GM21737 (cell line): ENCODE measurements at regions not wholly inside any gene's neighbourhood (a gene's known extent, or its start where the extent isn't known, plus 50 kb on each side); places are given as distances from the start of the nearest gene placed in this dataset.

Source experiments
- ATAC-seq: cut with Tn5 transposase; IDR thresholded peaks from one replicate; pipeline ENCODE4 v1.9.1; 2021; ENCODE audit warnings: mild to moderate bottlenecking, moderate library complexity; ENCODE audit not compliant: unreplicated experiment

DNA sequence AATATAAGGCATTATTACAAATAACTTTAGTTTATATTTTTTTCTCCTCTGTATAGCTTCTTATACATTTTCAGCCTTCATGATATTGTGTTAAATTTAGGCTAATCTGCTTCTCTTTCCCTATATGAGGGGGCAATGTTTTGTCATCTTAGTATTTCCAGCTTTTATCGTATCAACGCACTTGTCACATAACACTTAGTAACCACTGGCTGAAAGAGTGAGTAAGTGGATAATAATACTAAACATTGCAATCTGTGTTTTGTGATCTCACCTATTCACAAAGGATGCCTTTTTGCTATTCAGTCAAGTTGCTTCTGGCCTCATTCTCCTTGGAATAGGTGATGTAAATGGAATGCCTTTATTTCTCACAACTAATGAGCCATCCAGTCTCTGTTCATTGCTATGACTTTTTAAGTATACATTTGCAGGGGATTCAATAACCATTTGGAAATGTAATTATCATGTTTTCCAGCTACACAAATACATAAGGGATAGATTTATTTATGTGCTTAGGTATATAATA, 260.9 kb downstream of the BMP4 start:
- no peak for ATAC-seq

GRCh38 chr14:53692885-53693284, 263.7 kb downstream of the BMP4 start:
- ATAC-seq = no peak

DNA sequence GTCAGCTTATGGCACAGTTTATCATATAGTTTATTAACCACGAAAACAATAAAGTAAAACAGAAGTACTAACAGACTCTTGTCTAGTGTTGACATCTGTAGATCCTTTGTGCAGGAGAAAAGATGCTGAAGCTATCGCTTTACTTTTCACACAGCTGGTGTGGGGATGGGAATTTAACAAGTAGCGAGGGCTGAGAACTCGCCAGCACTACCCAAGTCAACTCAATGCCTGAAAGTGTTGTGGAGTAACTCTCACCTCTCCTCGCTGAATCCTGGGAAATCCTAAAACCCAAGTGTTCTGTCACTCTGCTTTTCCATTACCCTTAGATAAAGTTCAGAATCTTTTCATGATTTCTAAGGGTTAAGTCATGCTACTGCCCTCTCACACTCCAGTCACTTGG, 264.2 kb downstream of the BMP4 start:
- no peak for ATAC-seq

DNA sequence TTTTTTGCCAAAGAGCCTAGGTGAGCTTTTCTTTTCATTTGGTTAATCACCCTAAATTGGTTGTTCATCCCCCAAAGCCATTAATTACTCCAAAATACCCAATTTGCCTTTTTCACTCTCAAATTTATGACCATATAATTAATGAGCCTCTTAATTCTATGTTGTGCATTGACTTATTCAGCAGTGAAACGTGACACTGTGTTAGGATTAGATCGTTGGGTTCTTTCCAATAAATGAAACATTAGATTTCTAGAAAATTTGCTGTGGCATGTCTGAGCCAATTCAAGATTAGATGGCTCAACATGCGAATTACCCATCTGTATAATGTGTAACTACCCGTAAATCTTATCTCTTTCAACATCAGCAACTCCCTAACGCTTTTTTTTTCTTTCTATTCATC, 273.4 kb downstream of the BMP4 start:
- no peak for ATAC-seq

GRCh38 chr14:53672526-53672925, 284.1 kb downstream of the BMP4 start:
- no peak for ATAC-seq

GRCh38 chr14:53670701-53671100, 285.9 kb downstream of the BMP4 start:
- no peak for ATAC-seq

DNA sequence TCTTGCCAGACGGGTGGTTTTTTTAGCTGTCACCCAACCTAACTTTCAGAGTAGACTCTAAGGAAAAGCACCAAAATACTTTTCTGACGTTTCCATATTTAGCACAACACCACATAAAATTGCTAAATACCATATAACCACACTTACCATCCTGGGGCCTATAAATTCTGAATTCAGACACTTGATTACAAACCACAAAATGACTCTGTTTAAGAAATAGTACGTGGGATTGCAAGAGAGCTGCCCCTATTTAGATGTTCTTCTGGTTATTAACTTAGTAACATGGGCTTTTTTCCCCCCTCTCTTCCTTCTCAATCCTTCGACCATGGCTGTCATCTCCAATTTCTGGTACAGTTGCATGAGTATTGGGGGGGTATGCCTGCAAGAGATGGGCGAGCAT, 287.7 kb downstream of the BMP4 start:
- no peak for ATAC-seq

DNA sequence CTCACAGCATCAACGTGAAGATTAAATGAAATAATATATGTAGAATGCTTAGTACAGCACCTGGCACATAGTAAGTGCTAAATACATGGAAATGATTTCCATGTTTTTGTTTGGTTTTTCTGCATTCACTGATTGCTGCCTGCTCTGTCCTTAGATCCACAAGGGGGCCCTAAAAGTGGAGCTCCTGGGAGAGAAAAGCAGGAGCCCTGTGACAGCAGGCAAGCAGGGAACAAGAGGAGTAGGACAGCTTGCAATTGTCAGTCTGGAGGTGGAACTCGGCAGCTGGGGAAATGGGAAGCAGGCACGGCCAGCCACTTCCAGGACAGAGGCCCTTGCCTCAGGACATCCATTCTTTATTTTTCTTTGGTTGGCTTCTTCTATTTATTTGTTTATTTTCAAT, 292.9 kb downstream of the BMP4 start:
- no peak for ATAC-seq

DNA sequence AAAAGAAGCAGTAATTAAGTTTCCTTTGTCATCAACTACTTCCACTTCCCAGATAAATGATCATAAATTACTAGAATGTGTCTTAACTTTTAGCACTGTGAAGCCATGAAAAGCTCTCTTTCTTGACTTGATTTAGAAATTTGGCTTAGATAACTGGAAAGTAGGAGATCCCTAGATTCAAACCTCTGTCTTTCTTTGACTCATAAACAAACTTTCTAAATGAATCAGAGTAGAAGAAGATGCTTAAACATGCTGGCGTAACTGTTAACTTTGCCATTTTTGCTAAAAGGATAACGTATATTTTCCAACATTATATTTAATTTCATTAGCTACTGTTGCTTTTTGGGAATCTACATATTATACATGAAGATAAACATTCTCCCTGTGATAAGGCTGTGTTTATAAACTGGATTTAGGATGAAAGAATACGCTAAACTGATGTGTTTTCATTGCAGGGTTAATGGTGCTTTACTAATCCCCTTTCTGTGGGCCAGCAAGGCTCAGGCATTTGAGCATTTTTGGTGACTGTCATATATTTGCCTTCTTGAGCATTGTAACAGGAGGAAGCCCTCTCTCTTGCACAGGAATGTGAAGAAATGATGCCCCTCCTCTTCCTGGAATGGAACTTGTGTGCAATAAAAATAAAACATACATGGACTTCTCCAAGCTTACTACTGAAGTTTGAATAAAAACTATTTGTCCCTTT, 301.4 kb downstream of the BMP4 start:
- ATAC-seq = no peak

GRCh38 chr14:53652068-53652467, 304.6 kb downstream of the BMP4 start:
- no peak for ATAC-seq

- no peak for ATAC-seq
These were observed 305.4 kb downstream of the BMP4 start for GRCh38 chr14:53651096-53651740.

DNA sequence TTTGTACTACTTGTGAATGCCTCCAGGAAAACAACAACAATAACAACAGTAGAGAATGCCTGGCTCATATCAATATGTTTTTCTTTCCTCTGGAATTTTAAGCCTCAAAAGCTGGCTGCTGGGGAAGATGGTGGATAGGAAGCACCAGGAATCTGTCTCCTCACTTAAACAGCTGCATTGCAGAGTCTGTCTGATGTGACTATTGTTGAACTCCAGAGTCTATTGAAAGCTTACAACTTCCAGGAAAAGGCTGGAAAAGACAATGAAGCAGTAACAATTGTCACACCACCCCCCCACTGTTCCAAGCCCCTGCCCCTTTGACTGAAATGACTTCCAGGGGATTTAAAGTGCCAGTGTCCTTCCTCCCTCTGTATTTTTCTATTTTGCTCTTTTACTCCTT, 309.7 kb downstream of the BMP4 start:
- no peak for ATAC-seq

- ATAC-seq = no peak
These were observed 315.9 kb downstream of the BMP4 start for GRCh38 chr14:53640695-53641094.

GRCh38 chr14:53638966-53639365, 317.7 kb downstream of the BMP4 start:
- ATAC-seq = no peak

- ATAC-seq = no peak
These were observed 321.8 kb downstream of the BMP4 start for GRCh38 chr14:53634793-53635192.

DNA sequence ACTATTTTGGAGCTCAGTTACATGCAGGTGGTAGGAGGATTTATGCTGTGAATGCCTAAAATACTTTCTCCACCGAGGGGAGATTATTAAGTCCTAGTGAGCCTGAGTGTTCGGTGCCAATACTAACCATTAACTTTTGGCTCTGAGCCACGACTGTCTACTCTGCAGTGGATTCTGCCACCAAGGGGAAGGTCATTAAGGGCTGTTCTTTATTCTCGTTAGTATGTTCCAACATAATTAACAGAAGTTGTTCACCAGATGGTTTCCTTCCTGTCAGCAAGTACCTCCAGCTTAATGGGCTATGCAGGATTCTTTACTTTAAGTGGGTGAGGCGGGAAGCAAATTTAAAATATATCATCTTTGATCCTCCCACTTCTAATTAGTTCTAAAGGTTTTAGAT, 326.3 kb downstream of the BMP4 start:
- no peak for ATAC-seq

- ATAC-seq = no peak
These were observed 327.7 kb downstream of the BMP4 start for GRCh38 chr14:53628732-53629430.

DNA sequence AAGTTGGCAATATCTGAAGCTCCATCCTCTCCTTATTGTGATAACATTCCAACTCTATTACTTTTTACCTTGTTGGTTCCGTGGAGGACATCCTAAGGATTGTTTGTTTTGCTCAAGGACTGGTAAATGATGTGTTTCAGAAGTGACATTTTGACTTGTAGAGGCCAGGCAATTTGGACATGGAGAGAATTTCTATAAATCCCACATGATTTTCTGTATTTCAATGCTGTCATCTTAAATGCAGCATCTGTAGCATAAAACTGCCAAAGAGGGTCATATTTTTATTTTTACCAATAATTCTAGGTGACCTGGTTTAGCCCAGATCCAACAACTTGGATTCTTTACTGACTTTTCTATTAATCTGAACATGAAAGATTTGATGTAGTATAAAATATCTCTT, 328.4 kb downstream of the BMP4 start:
- ATAC-seq = no peak

DNA sequence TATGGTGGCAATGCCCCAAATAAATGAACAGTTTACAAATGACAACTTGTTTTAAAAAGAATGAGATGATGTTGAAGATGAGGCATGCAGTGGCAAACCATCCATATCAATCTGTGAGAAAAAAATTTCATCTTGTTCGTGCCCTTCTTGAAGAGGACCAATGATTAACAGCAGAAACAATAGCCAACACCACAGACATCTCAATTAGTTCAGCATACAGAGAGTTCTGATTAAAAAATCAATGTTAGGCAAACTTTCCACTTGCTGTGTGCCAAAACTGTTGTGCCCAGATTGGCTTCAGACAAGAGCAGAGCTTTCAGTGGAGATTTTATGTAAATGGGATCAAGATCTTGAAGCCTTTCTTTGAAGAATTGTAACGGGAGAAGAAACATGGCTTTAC, 329.9 kb downstream of the BMP4 start:
- ATAC-seq = no peak

DNA sequence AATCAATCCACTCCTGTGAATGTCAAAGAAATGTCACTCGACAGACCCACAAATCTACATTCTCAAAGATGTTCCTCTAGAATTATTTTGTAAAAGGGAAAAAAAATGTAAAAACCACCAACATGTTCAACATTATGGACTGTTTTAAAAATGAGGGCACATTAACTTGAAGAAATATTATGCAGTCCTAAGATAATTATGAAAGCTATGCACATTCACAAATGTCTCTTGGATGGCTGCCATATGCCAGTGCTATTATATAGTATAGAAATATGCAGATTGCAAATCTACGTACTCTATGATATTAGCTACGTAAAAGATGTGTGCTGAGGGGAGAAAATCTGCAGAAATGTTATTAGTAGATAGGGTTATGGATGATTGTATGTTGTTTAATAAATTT, 334.2 kb downstream of the BMP4 start:
- ATAC-seq = no peak

DNA sequence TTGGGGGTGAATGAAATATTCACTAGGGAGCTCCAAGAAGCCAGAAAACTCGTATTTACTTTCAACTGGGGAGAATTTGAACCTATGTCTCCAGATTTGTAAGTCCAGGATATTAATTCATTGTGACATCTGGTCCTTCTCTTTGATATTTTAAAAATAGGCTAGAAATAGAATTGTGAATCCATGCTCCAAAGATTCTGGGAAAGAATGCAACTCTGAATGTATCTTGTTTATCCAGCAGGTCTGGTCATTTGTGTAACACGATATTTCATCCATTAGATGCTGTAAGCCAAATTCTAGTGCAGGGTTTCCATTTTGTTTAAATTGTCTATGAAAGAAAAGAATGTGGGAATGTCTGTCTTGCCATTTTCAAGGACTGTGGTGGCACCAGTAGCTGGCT, 334.7 kb downstream of the BMP4 start:
- no peak for ATAC-seq

- no peak for ATAC-seq
These were observed 335.2 kb downstream of the BMP4 start for GRCh38 chr14:53621433-53621832.
